NCI-H446 (cell line): ENCODE measurements at regions not wholly inside any gene's neighbourhood (a gene's known extent, or its start where the extent isn't known, plus 50 kb on each side); places are given as distances from the start of the nearest gene placed in this dataset.
"Not testable (repeated sequence)": the region's sequence is repeated elsewhere in the genome, so short reads cannot be mapped to it uniquely, and the experiment has no call there.

ENCODE experiments used
- DNase-seq, 2 experiments: peaks; one replicate each; lab custom pipeline; 2025; lab: John Stamatoyannopoulos, UW

DNA sequence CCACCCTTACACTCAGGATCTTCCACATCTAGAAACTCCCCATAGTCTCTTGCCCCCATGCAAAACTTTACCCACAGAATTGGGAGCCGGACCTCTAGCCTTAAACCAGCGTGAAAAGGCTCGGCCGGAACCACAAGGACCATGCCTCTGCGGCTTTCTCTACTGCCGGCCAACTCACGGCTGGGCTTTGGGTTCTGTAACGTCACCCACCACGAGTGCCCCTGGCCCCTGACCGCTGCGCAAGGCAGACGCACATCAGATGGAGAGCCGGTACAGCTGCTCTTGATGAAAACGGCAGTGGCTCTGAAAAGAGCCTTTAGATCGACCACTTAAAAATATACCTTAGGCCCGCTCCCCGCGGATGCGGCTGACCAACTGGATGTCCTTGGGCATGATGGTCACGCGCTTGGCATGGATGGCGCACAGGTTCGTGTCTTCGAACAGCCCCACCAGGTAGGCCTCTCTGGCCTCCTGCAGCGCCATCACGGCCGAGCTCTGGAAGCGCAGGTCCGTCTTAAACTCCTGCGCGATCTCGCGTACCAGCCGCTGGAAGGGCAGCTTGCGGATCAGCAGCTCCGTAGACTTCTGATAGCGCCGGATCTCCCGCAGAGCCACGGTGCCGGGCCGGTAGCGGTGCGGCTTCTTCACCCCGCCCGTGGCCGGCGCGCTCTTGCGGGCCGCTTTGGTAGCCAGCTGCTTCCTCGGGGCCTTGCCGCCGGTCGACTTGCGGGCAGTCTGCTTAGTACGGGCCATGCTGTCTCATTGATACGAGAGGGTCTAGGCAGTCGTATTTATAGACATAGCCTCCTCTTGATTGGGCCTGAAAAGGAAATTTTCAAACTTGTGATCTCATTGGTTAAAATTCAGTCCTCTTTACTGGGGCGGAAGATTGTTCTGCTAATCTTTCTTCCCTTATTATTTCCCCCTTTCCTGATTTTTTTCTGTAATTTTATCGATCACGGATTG, 66.3 kb downstream of the FAM72C start:
- DNase-seq = not testable (repeated sequence)

DNA sequence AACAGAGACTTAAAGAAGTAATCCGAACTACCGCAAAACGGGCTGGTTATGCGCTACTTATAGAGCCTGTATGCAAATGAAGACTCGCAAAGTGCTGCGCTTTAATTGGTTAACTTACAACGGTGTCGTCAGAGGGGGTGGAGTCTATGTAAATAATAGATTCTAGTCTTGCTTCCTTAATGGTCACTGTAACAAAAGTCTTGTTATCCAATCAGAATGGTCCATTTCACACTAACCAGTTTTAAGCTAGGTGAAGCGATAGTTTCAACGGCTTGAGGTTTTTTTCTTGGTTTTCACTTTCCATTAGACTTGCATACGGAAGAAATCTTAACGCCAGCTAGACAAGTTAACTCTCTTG, 67.2 kb downstream of the FAM72C start:
- DNase-seq = not testable (repeated sequence)

- DNase-seq = not testable (repeated sequence)
Observed at GRCh38 chr1:143903899-143904621, 67.7 kb downstream of the FAM72C start.

- DNase-seq = not testable (repeated sequence)
Observed at GRCh38 chr1:143896377-143896776, 75.4 kb downstream of the FAM72C start.

DNA sequence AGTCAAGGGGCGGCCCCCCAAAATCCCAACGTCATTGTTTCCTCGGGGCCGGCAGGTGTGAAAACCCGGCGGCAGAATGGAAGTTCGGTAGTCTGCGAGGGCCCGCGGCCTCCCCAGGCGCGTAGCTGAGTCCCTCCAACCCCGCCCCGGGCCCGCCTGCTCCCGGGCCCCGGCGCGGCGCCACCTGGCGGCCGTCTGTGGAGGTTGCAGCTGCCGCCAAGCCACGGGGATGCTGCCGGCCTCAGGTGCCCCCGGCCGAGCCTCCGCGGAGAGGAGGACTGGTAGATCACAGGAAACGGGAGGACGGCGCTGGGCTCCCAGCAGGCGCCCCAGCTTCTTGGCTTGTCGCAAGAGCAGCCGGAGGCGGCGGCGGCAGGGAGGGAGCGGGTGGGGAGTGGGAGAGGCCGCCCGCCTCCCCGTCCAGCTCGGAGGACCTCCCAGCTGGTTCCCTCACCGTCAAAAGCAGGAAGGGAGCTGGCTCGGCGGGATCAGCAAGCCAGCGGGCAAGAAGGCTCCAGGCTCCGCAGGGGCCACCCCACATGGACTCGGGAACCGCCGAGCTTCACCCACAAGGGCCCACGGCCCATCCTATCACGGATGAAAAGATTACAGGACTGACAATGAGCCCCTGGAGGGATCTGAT, 86.7 kb downstream of the FAM72C start:
- peak in 1 of 2 experiments; percentile 3 for DNase-seq

- DNase-seq = not testable (repeated sequence)
Observed at GRCh38 chr1:143884532-143884931, 87.3 kb downstream of the FAM72C start.

GRCh38 chr1:143879757-143880536, 91.8 kb downstream of the FAM72C start:
- DNase-seq = not testable (repeated sequence)

DNA sequence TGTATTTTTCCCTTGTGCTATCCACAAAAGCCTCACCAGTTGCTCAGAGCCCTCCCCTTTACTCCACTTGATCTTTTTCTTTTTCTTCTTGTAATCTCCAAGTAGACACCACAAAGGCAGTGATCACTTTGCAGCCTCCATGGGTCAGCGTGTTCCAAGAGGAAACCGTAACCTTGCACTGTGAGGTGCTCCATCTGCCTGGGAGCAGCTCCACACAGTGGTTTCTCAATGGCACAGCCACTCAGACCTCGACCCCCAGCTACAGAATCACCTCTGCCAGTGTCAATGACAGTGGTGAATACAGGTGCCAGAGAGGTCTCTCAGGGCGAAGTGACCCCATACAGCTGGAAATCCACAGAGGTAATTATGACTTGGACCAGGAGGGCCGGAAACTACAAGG, 95.8 kb downstream of the FAM72C start:
- not testable (repeated sequence) for DNase-seq

DNA sequence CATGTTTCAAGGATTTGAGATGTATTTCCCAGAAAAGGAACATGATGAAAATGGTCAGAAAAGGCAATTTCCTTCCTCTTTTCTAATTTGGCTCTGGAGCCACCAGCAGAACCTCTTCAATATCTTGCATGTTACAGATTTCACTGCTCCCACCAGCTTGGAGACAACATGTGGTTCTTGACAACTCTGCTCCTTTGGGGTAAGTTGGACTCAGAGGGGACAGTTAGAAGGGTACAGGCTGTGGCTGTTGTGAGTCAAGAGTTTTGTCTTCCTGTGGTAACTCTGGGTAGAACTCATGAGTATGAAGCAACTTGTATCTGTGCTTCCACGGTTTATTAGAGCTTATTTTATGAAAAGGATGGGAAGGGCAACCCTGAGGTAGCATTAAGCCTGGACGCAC, 97.2 kb downstream of the FAM72C start:
- not testable (repeated sequence) for DNase-seq

- not testable (repeated sequence) for DNase-seq
Observed at GRCh38 chr1:143873650-143874049, 98.1 kb downstream of the FAM72C start.

- not testable (repeated sequence) for DNase-seq
Observed at GRCh38 chr1:143870388-143870787, 101.4 kb downstream of the FAM72C start.

- not testable (repeated sequence) for DNase-seq
Observed at GRCh38 chr1:143867590-143868220, 104.1 kb downstream of the FAM72C start.

GRCh38 chr1:143863901-143864520, 107.8 kb downstream of the FAM72C start:
- DNase-seq = not testable (repeated sequence)

DNA sequence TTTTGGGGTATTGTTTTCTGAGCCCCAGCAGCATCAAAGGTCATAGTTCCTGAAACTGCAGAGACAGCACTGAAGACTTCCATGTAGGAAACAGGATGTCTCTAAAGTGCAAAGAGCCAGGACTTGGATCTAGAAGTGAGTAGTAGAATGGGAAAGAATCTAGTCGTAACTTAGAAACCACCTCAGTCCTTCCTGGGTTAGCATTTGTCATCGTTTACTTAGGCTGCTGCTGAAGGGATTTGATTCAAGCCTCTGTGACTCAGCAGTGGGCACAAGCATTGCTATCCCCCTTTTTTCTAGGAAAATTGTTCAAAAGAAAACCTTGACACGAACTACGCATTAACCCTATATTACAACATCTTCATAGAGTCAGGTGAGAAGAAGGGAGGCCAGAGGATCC, 109.1 kb downstream of the FAM72C start:
- not testable (repeated sequence) for DNase-seq

DNA sequence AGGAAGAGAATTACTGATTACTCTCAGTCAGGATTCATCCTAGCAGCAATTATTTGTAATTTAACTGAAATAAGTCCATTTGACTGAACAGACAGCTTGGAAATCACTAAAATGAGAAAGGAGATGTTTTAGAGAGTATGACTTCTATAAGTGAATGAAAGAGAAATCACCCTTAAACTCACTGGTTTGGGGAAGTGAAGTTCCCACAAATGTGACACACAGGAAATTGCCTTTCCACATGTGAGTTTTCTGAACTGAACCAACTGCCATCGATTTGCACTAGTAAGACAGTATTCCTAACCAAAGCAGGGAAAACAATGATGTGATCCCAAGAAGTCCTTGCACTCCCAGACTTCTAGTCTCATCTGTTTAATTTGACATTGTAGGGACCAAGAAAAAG, 110.5 kb downstream of the FAM72C start:
- not testable (repeated sequence) for DNase-seq

DNA sequence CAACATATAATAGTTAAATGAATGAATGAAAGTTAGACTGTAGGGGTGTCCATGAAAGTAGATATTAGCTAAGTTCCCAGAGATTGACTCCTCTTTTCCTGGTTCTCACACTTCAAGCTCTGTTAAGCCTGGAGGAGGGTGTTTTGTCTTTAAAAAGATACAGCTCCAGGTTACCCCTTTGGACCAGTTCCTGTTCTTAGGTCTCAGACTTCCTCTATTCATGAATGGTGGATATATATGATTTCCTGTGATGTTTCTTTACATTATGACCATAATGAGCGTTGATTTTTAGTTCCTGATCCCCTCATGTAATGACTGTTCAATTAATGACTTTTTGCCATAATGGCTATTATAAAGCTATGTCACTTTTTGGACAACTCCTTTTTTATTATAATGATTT, 115.9 kb downstream of the FAM72C start:
- DNase-seq = not testable (repeated sequence)

- not testable (repeated sequence) for DNase-seq
Observed at GRCh38 chr1:143854069-143854468, 117.7 kb downstream of the FAM72C start.

DNA sequence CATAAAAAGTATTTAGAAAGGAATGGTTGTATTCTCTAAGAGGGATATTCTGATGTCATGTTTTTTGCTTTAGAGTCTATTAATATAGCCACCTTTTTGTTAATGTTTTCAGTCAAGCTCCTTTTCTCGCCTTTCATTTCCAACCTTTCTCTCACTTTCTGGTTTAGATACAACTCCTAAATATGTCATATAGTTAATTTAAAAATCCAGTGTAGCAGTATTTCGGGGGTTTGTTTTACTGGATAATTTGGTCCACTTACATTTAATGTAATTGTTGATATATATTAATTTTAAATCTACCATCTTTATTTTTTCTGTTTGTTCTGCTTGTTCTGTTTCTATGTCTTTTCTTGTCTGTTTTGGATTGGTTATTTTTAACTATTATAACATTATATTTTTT, 121.1 kb downstream of the FAM72C start:
- not testable (repeated sequence) for DNase-seq

DNA sequence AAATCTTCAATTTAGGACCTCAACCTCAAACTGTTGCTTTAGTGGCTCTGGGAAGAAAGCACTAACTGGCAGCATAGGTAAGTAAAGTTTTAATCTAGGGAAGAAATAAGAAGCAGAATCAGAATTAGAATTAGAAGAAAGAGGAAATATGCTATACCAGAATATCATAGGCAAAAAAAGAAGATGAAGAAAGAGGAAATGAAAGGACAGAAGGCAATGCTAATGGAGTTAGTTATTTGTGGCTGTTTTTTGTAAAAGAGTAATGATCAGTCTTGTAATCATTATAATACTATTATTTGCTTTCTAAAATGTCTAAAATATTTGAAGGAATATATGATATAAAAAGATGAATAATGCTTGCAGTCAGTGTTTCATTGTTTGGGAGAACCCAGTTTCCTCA, 122.9 kb downstream of the FAM72C start:
- not testable (repeated sequence) for DNase-seq

- not testable (repeated sequence) for DNase-seq
Observed at GRCh38 chr1:143845193-143845592, 126.6 kb downstream of the FAM72C start.

- DNase-seq = not testable (repeated sequence)
Observed at GRCh38 chr1:143842058-143842457, 129.7 kb downstream of the FAM72C start.
